ENCODE measurements at regions not wholly inside any gene's neighbourhood (a gene's known extent, or its start where the extent isn't known, plus 50 kb on each side); places are given as distances from the start of the nearest gene placed in this dataset.

DNA sequence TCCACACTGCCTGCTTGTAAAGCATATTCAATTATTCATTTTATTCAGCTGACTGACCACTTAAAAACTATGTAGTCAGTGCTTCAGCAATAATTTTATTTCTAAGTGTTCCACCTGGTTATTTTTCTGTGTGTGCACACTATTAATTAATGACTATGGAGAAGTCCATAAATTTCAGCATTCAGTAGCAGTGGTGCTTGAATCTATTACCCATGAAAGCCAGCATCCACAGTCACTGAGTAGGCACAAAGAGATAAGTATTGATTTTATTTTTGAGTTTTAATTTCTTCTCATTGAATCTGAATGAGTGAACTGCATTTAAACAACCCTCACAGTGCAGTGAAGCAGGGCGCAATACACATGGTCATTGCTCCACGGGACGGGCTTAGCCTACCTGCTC is 643.1 kb downstream of the GALC start:
- Histone ChIP-seq H3K27ac (ENCODE audit: low read depth, low read length) (no peak overlapping the region), H3K9me3 (ENCODE audit: control insufficient read depth, insufficient read depth, low read length) (no peaks in the 10 kb centered on the region), H3K4me3 (ENCODE audit: low read depth, low read length) (no peak overlapping the region), H3K27me3 (ENCODE audit: control insufficient read depth, insufficient read depth, low read length) (no peaks in the 10 kb centered on the region)
- DNase-seq (ENCODE audit: low read depth, low spot score), result no peak
- TF ChIP-seq, protein P1, sequence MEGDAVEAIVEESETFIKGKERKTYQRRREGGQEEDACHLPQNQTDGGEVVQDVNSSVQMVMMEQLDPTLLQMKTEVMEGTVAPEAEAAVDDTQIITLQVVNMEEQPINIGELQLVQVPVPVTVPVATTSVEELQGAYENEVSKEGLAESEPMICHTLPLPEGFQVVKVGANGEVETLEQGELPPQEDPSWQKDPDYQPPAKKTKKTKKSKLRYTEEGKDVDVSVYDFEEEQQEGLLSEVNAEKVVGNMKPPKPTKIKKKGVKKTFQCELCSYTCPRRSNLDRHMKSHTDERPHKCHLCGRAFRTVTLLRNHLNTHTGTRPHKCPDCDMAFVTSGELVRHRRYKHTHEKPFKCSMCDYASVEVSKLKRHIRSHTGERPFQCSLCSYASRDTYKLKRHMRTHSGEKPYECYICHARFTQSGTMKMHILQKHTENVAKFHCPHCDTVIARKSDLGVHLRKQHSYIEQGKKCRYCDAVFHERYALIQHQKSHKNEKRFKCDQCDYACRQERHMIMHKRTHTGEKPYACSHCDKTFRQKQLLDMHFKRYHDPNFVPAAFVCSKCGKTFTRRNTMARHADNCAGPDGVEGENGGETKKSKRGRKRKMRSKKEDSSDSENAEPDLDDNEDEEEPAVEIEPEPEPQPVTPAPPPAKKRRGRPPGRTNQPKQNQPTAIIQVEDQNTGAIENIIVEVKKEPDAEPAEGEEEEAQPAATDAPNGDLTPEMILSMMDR (IDR thresholded peaks at IDR 0.05; ENCODE audit: low read depth, low read length), result no peak
- POLR2A ChIA-PET, result no interaction called here
- CTCF ChIA-PET, result no interaction called here

DNA sequence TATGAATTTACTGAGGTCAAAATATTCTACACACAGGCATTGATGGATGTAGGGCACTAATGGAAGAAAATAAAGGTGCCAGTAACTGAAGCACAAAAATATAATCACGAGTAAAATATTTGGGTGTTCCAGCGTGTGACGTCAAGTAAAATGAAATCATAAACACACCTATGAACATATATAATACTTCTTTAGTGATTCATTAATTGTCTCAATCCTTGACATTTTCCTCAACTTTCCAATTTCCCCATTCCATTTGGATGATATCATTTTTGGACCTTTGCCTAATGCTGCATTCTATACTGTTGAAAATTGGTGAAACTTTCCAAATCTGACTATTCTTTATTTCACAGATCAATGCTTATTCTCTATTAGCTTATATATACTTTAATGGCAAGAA is 649.3 kb downstream of the GALC start:
- TF ChIP-seq, protein P1 (IDR thresholded peaks at IDR 0.05; ENCODE audit: low read depth, low read length), result no peak
- no peak overlapping the region for H3K27ac ChIP-seq (ENCODE audit: low read depth, low read length)
- no peak overlapping the region for H3K4me3 ChIP-seq (ENCODE audit: low read depth, low read length)
- POLR2A ChIA-PET, result no interaction called here
- no peak for DNase-seq (ENCODE audit: low read depth, low spot score)
- CTCF ChIA-PET, result interaction anchor here (1.4 kb wide), 1 partner anchor 9 kb away, joined by 3 read pairs; no protein-coding TSS in a partner anchor
- no peaks in the 10 kb centered on the region for H3K9me3 ChIP-seq (ENCODE audit: control insufficient read depth, insufficient read depth, low read length)
- H3K27me3 ChIP-seq (ENCODE audit: control insufficient read depth, insufficient read depth, low read length), result no peaks in the 10 kb centered on the region

DNA sequence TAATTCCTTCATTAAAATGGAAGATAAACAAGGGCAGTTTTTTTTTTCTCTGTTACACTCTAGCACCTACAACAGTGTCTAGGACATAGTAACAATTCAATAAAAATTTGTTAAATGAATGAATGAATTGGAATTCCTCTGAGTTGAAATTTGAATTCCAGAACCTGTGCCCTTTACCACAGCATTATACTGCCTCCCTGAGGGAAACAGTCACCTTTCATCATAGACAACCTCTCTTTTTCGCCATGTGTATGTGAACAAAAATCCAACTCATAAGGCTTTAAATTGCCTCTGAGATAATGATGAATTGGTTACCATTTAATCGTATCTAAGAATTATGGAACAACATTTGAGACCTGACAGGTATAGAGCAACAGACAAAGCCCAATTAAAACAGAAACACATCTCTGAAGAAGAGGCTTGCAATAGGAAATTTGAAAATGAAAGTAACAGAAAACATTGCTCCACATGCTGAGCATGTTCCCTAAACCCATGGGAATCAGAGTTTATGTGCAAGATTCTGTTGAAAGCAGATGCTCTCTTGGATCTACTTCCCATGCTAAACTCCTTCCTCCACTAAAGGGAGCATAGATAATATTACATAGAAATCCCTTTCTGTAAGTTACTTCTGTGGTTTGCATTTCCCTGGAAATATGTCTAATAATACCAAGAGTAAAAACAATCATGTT is 657.8 kb downstream of the GALC start:
- ChIA-PET POLR2A (no interaction called here), CTCF (no interaction called here)
- Histone ChIP-seq H3K27ac (ENCODE audit: low read depth, low read length) (no peak overlapping the region), H3K27me3 (ENCODE audit: control insufficient read depth, insufficient read depth, low read length) (no peaks in the 10 kb centered on the region), H3K4me3 (ENCODE audit: low read depth, low read length) (no peak overlapping the region), H3K9me3 (ENCODE audit: control insufficient read depth, insufficient read depth, low read length) (no peaks in the 10 kb centered on the region)
- DNase-seq (ENCODE audit: low read depth, low spot score), result no peak
- TF ChIP-seq, protein P1 (IDR thresholded peaks at IDR 0.05; ENCODE audit: low read depth, low read length), result no peak; the same call in 1 of the 2 replicates

DNA sequence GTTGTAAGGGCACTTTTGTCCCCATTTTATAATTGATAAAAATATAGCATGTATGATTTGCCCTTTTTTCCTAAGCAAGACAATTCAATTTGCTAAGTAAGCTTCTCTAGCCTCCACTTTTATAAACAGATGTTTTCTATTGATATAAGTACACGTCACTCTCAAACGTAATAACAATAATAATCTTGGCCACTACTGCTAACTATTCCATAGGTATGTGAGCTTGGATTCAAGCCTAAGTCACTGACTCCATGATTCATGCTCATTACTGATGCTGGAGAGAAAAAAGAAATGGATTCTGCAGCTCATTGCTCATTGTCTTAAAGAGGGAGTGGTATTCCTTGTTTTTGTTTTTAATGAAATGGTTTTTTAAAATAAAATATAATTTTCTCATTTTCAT is 661.0 kb downstream of the GALC start:
- peak; percentile 49 for DNase-seq (ENCODE audit: low read depth, low spot score)
- TF ChIP-seq, protein P1 (IDR thresholded peaks at IDR 0.05; ENCODE audit: low read depth, low read length), result no peak
- ChIA-PET CTCF (no interaction called here), POLR2A (no interaction called here)
- H3K27me3 ChIP-seq (ENCODE audit: control insufficient read depth, insufficient read depth, low read length), result no peaks in the 10 kb centered on the region
- no peak overlapping the region for H3K27ac ChIP-seq (ENCODE audit: low read depth, low read length)
- H3K4me3 ChIP-seq (ENCODE audit: low read depth, low read length), result no peak overlapping the region
- H3K9me3 ChIP-seq (ENCODE audit: control insufficient read depth, insufficient read depth, low read length), result no peaks in the 10 kb centered on the region

DNA sequence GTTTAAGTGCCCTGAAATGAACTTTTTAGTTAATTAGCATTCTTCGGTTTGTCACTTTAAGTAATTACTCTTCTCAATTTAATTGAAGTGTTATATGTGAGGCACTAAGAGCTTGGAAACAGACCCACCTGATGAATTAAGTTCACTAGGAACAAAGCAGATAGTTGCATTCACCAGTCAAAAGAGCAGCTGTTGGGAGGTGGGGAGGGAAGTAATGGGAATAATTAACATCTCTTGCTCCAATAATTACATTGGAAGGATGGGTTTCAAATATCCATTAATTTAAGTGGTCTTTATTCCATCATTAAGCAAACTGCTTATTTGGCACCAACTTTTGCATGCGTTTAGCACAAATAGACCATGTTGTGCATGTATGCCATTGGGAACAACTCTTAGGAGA is 667.2 kb downstream of the GALC start:
- Histone ChIP-seq H3K27me3 (ENCODE audit: control insufficient read depth, insufficient read depth, low read length) (no peaks in the 10 kb centered on the region), H3K27ac (ENCODE audit: low read depth, low read length) (no peak overlapping the region), H3K4me3 (ENCODE audit: low read depth, low read length) (no peak overlapping the region), H3K9me3 (ENCODE audit: control insufficient read depth, insufficient read depth, low read length) (no peaks in the 10 kb centered on the region)
- CTCF ChIA-PET, result no interaction called here
- DNase-seq (ENCODE audit: low read depth, low spot score), result no peak
- POLR2A ChIA-PET, result no interaction called here
- TF ChIP-seq, protein P1 (IDR thresholded peaks at IDR 0.05; ENCODE audit: low read depth, low read length), result no peak

Measured in AG04450 (cell line).